IMR-90 (cell line): ENCODE measurements at regions not wholly inside any gene's neighbourhood (a gene's known extent, or its start where the extent isn't known, plus 50 kb on each side); places are given as distances from the start of the nearest gene placed in this dataset.
"Not testable (repeated sequence)": the region's sequence is repeated elsewhere in the genome, so short reads cannot be mapped to it uniquely, and the experiment has no call there.

Experiments used
- ATAC-seq: fragments of 200-7000 bp; cut with Tn5 transposase; 2 replicates; pipeline ENCODE4 v1.9.1; 2020; ENCODE audit warnings: low read depth, mild to moderate bottlenecking, moderate library complexity
- BruUV-seq: library from RNA; stranded (reverse); fragments of 400-500 nt; replicated peaks from 2 replicates; lab custom pipeline; 2021; lab: Mats Ljungman, UMichigan
- CTCF ChIA-PET: fragments of 300-600 bp; formaldehyde crosslinking; extraction: SDS; loops from one replicate; lab custom pipeline; 2021; ENCODE audit warnings: antibody characterized with exemption; lab: Yijun Ruan, JAX
- POLR2A ChIA-PET: fragments of 300-600 bp; sonication (Branson Sonifier 250); formaldehyde crosslinking; loops from one replicate; lab custom pipeline; 2022; ENCODE audit warnings: antibody characterized with exemption; ENCODE audit not compliant: unreplicated experiment; lab: Charles Lee
- DNase-seq: peaks from one replicate; pipeline ENCODE4 v3.0.0; 2013
- H2AFZ ChIP-seq: replicated peaks from 2 replicates; pipeline ENCODE3; 2013; ENCODE audit warnings: low read length, mild to moderate bottlenecking; ENCODE audit not compliant: poor library complexity
- H2AK5ac ChIP-seq: 2 replicates; pipeline ENCODE4 v1.6.1; 2013; ENCODE audit warnings: low read depth, low read length, inconsistent platforms
- H2AK9ac ChIP-seq: replicated peaks from 2 replicates; pipeline ENCODE3; 2013; ENCODE audit warnings: mild to moderate bottlenecking, low read depth, low read length, moderate library complexity; ENCODE audit not compliant: poor library complexity
- H2BK120ac ChIP-seq: 2 replicates; pipeline ENCODE4 v1.6.1; 2013; ENCODE audit warnings: low read depth, low read length, inconsistent platforms
- H2BK15ac ChIP-seq: 3 replicates; pipeline ENCODE4 v1.6.1; 2013; ENCODE audit warnings: low read depth, low read length, inconsistent platforms
- H2BK20ac ChIP-seq: 2 replicates; pipeline ENCODE4 v1.6.1; 2013; ENCODE audit warnings: low read depth, mild to moderate bottlenecking, inconsistent platforms, low read length, moderate library complexity
- H2BK5ac ChIP-seq: 2 replicates; pipeline ENCODE4 v1.6.1; 2013; ENCODE audit warnings: mild to moderate bottlenecking, low read depth, low read length, inconsistent platforms; ENCODE audit not compliant: poor library complexity, severe bottlenecking
- H3K14ac ChIP-seq: replicated peaks from 2 replicates; pipeline ENCODE4 v1.6.1; 2013; ENCODE audit warnings: low read depth, low read length, inconsistent platforms
- H3K18ac ChIP-seq: 2 replicates; pipeline ENCODE4 v1.6.1; 2013; ENCODE audit warnings: low read depth, low read length, control low read depth
- H3K23ac ChIP-seq: 2 replicates; pipeline ENCODE4 v1.6.1; 2013; ENCODE audit warnings: low read depth, low read length, inconsistent platforms
- H3K27ac ChIP-seq: 2 replicates; pipeline ENCODE4 v1.5.1; 2013; ENCODE audit warnings: mild to moderate bottlenecking, control low read depth, low read length; ENCODE audit not compliant: insufficient read depth
- H3K27me3 ChIP-seq: 2 replicates; pipeline ENCODE4 v1.6.1; 2013; ENCODE audit warnings: low read length; ENCODE audit not compliant: control insufficient read depth, insufficient read depth
- H3K36me3 ChIP-seq: 2 replicates; pipeline ENCODE4 v1.6.1; 2013; ENCODE audit warnings: low read length, mixed read lengths; ENCODE audit not compliant: control insufficient read depth, insufficient read depth
- H3K4ac ChIP-seq: 2 replicates; pipeline ENCODE4 v1.6.1; 2013; ENCODE audit warnings: low read depth, low read length, inconsistent platforms
- H3K4me1 ChIP-seq: 2 replicates; pipeline ENCODE4 v1.6.1; 2013; ENCODE audit warnings: low read length, mixed read lengths; ENCODE audit not compliant: control insufficient read depth, insufficient read depth
- H3K4me2 ChIP-seq: 2 replicates; pipeline ENCODE4 v1.6.1; 2013; ENCODE audit warnings: low read depth, mild to moderate bottlenecking, control low read depth, low read length, moderate library complexity
- H3K4me3 ChIP-seq: 2 replicates; pipeline ENCODE4 v1.5.1; 2013; ENCODE audit warnings: low read depth, mild to moderate bottlenecking, control low read depth, low read length, moderate library complexity; ENCODE audit not compliant: insufficient read depth
- H3K56ac ChIP-seq: 2 replicates; pipeline ENCODE4 v1.6.1; 2013; ENCODE audit warnings: low read length, inconsistent platforms; ENCODE audit not compliant: insufficient read depth; ENCODE audit errors: extremely low read depth
- H3K79me1 ChIP-seq, 2 experiments: 2 replicates each; pipeline ENCODE4 v1.6.1; 2013; ENCODE audit warnings: low read length in 2 of 2, inconsistent platforms in 1 of 2, low read depth in 1 of 2
- H3K9ac ChIP-seq: 2 replicates; pipeline ENCODE4 v1.6.1; 2013; ENCODE audit warnings: low read depth, low read length, control low read depth
- H3K9me1 ChIP-seq: 2 replicates; pipeline ENCODE4 v1.6.1; 2013; ENCODE audit warnings: low read length, inconsistent platforms; ENCODE audit not compliant: insufficient read depth
- H3K9me3 ChIP-seq: 2 replicates; pipeline ENCODE4 v1.6.1; 2013; ENCODE audit warnings: low read length; ENCODE audit not compliant: control insufficient read depth, insufficient read depth
- H4K20me1 ChIP-seq: 2 replicates; pipeline ENCODE4 v1.6.1; 2013; ENCODE audit warnings: low read length, inconsistent platforms; ENCODE audit not compliant: insufficient read depth
- H4K5ac ChIP-seq: 2 replicates; pipeline ENCODE4 v1.6.1; 2013; ENCODE audit warnings: mild to moderate bottlenecking, low read depth, low read length, control low read depth
- H4K8ac ChIP-seq, 2 experiments: 2 replicates each; pipeline ENCODE4 v1.6.1; 2013; ENCODE audit warnings: low read depth in 2 of 2, low read length in 2 of 2, control low read depth in 1 of 2, inconsistent platforms in 1 of 2
- H4K91ac ChIP-seq: 2 replicates; pipeline ENCODE4 v1.6.1; 2013; ENCODE audit warnings: low read depth, low read length, inconsistent platforms; ENCODE audit not compliant: insufficient read depth
- WGBS, 2 experiments: methylation state at CpG; one replicate each; pipeline versions ENCODE4 v1.1.5 to v1.1.7; 2013; ENCODE audit warnings: missing lambda C conversion rate in 2 of 2; ENCODE audit not compliant: insufficient read length in 1 of 2; ENCODE audit errors: extremely low coverage in 2 of 2; 5-methylcytosine and 5-hydroxymethylcytosine counted together
- dilution Hi-C: fragments of 300-500 bp; cut with HindIII; formaldehyde crosslinking; loops from one replicate; pipeline ENCODE4 v1.14.3; 2018; ENCODE audit warnings: low sequenced_read_pairs; ENCODE audit not compliant: unreplicated experiment
- in situ Hi-C: fragments of 300-500 bp; cut with MboI; formaldehyde crosslinking; loops from 3 replicates; pipeline ENCODE4 v1.14.3; 2019; ENCODE audit warnings: low sequenced_read_pairs, inconsistent platforms, mixed read lengths
- intact Hi-C: fragments of 100-400 bp; cut with micrococcal nuclease; formaldehyde crosslinking; loops from 2 replicates; pipeline ENCODE4 v1.10.0; 2022

GRCh38 chr1:224051782-224052181 lies 62.1 kb upstream of the FBXO28 start:
- H4K20me1 ChIP-seq, H3K4me2 ChIP-seq, intact Hi-C loops, H4K8ac ChIP-seq, H2AK5ac ChIP-seq, H2BK5ac ChIP-seq, H3K18ac ChIP-seq, H2BK15ac ChIP-seq, H3K27ac ChIP-seq, H3K4me3 ChIP-seq, H2BK20ac ChIP-seq, BruUV-seq, H3K4ac ChIP-seq, dilution Hi-C loops, H2BK120ac ChIP-seq, H3K36me3 ChIP-seq, POLR2A ChIA-PET, H3K23ac ChIP-seq, H3K9ac ChIP-seq, H3K27me3 ChIP-seq, DNase-seq, H2AK9ac ChIP-seq, H3K14ac ChIP-seq, H4K91ac ChIP-seq, H3K56ac ChIP-seq, H3K9me1 ChIP-seq, ATAC-seq, H2AFZ ChIP-seq, in situ Hi-C loops, H3K4me1 ChIP-seq, H3K79me1 ChIP-seq, H3K9me3 ChIP-seq, H4K5ac ChIP-seq: not testable (repeated sequence)
- CTCF ChIA-PET: interaction anchor here (1.3 kb wide), 1 partner anchor 15 kb away, joined by 13 read pairs; no protein-coding TSS in a partner anchor
- WGBS, 2 experiments: no CpG with 5 or more reads among the region's 5 CpGs
